HEK293 (cell line): ENCODE measurements at regions not wholly inside any gene's neighbourhood (a gene's known extent, or its start where the extent isn't known, plus 50 kb on each side); places are given as distances from the start of the nearest gene placed in this dataset.

ENCODE experiments used
- CTCF ChIA-PET: fragments of 350-600 bp; formaldehyde crosslinking; extraction: SDS; loops from one replicate; lab custom pipeline; 2021; ENCODE audit warnings: antibody characterized with exemption; lab: Yijun Ruan, JAX
- POLR2A ChIA-PET: fragments of 300-600 bp; formaldehyde crosslinking; extraction: SDS; loops from one replicate; lab custom pipeline; 2020; ENCODE audit warnings: antibody characterized with exemption, inconsistent platforms; lab: Yijun Ruan, JAX
- H3K27ac ChIP-seq: fragments of 200-500 bp; sonication (Bioruptor generic); 2 replicates; pipeline ENCODE4 v1.5.1; 2014; ENCODE audit warnings: low read depth, low read length, control low read depth, inconsistent platforms; ENCODE audit errors: extremely low read depth
- H3K36me3 ChIP-seq, 2 experiments: fragments of 200-500 bp in 1 of 2; sonication (Bioruptor generic) in 1 of 2; 1 replicate in 1 of 2; 2 replicates in 1 of 2; pipeline ENCODE4 v1.5.1; 2014 to 2017; ENCODE audit warnings: inconsistent platforms in 2 of 2, low read length in 2 of 2; ENCODE audit not compliant: control insufficient read depth in 2 of 2, insufficient read depth in 1 of 2
- H3K4me1 ChIP-seq: fragments of 200-500 bp; sonication (Bioruptor generic); 2 replicates; pipeline ENCODE4 v1.5.1; 2014; ENCODE audit warnings: mild to moderate bottlenecking, low read length, inconsistent platforms; ENCODE audit not compliant: control insufficient read depth, insufficient read depth
- H3K4me3 ChIP-seq: 2 replicates; pipeline ENCODE4 v1.5.1; 2011; ENCODE audit warnings: low read depth, mild to moderate bottlenecking, control low read depth, low read length, moderate library complexity
- H3K9me3 ChIP-seq: fragments of 200-500 bp; sonication (Bioruptor generic); 2 replicates; pipeline ENCODE4 v1.5.1; 2014; ENCODE audit warnings: low read depth, low read length, inconsistent platforms; ENCODE audit not compliant: control insufficient read depth, insufficient read depth
- AEBP2 ChIP-seq: fragments of 450-650 bp; formaldehyde crosslinking; IDR thresholded peaks from 2 replicates; pipeline ENCODE4 v1.5.1; 2016; ENCODE audit warnings: missing biosample characterization, missing genetic modification characterization, borderline replicate concordance
- GFI1B ChIP-seq: fragments of 450-650 bp; formaldehyde crosslinking; IDR thresholded peaks from 2 replicates; pipeline ENCODE4 v1.5.1; 2016; ENCODE audit warnings: missing biosample characterization, missing genetic modification characterization
- MZF1 ChIP-seq: fragments of 450-650 bp; formaldehyde crosslinking; IDR thresholded peaks from 2 replicates; pipeline ENCODE4 v1.5.1; 2017; ENCODE audit warnings: missing biosample characterization, missing genetic modification characterization, borderline replicate concordance
- ZBTB17 ChIP-seq: fragments of 450-650 bp; formaldehyde crosslinking; IDR thresholded peaks from 2 replicates; pipeline ENCODE4 v1.5.1; 2016; ENCODE audit warnings: missing biosample characterization, missing genetic modification characterization
- ZBTB21 ChIP-seq: fragments of 450-650 bp; formaldehyde crosslinking; IDR thresholded peaks from 2 replicates; pipeline ENCODE4 v1.5.1; 2017; ENCODE audit warnings: missing biosample characterization, missing genetic modification characterization
- ZNF16 ChIP-seq: fragments of 450-650 bp; formaldehyde crosslinking; IDR thresholded peaks from 2 replicates; pipeline ENCODE4 v1.5.1; 2016; ENCODE audit warnings: low read depth, missing biosample characterization, missing genetic modification characterization
- ZNF302 ChIP-seq: fragments of 450-650 bp; formaldehyde crosslinking; IDR thresholded peaks from 2 replicates; pipeline ENCODE4 v1.5.1; 2016; ENCODE audit warnings: missing biosample characterization, missing genetic modification characterization, low read depth
- ZNF341 ChIP-seq: fragments of 450-650 bp; formaldehyde crosslinking; IDR thresholded peaks from 2 replicates; pipeline ENCODE4; 2016; ENCODE audit warnings: low read depth, missing biosample characterization, missing genetic modification characterization
- ZNF398 ChIP-seq: fragments of 450-650 bp; formaldehyde crosslinking; IDR thresholded peaks from 2 replicates; pipeline ENCODE4 v1.5.1; 2017; ENCODE audit warnings: missing biosample characterization, missing genetic modification characterization
- ZNF416 ChIP-seq: fragments of 450-650 bp; formaldehyde crosslinking; IDR thresholded peaks from 2 replicates; pipeline ENCODE4 v1.5.1; 2016; ENCODE audit warnings: missing biosample characterization, missing genetic modification characterization
- ZNF488 ChIP-seq: fragments of 450-650 bp; formaldehyde crosslinking; IDR thresholded peaks from 2 replicates; pipeline ENCODE4 v1.5.1; 2016; ENCODE audit warnings: missing biosample characterization, missing genetic modification characterization
- ZNF518A ChIP-seq: fragments of 450-650 bp; formaldehyde crosslinking; conservative IDR thresholded peaks from 2 replicates; pipeline ENCODE4 v1.5.1; 2016; ENCODE audit warnings: low read depth, missing biosample characterization, missing genetic modification characterization
- ZNF555 ChIP-seq: fragments of 450-650 bp; formaldehyde crosslinking; conservative IDR thresholded peaks from 2 replicates; pipeline ENCODE4 v1.5.1; 2017; ENCODE audit warnings: missing biosample characterization, mild to moderate bottlenecking, missing genetic modification characterization, inconsistent platforms
- ZNF707 ChIP-seq: fragments of 450-650 bp; formaldehyde crosslinking; IDR thresholded peaks from 2 replicates; pipeline ENCODE4 v1.5.1; 2016; ENCODE audit warnings: missing biosample characterization, missing genetic modification characterization
- TF ChIP-seq, protein P1 (sequence below): fragments of 450-650 bp; formaldehyde crosslinking; IDR thresholded peaks from 2 replicates; pipeline ENCODE4 v1.5.1; 2016; ENCODE audit warnings: missing biosample characterization, missing genetic modification characterization
- TF ChIP-seq, protein P2 (sequence below): fragments of 450-650 bp; formaldehyde crosslinking; conservative IDR thresholded peaks from 2 replicates; pipeline ENCODE4 v1.5.1; 2016; ENCODE audit warnings: low read depth, missing biosample characterization, missing genetic modification characterization

DNA sequence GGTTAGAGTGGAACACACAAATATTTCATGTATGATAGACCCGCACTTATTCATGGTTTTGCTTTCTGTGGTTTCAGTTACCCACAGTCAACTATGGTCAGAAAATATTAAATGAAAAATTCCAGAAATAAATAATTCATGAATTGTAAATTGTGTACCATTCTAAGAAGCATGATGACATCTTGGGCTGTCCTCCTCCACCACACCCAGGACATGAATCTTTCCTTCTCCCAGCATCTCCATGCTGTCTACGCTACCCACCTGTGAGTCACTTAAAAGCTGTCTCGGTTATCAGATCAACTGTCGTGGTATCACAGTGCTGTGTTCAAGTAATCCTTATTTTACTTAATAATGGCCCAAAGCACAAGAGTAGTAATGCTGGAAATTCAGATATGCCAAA is 419.6 kb upstream of the NRP1 start (continued):
- TF ChIP-seq ZNF302 (tag by site-specific recombination) = no peak
- TF ChIP-seq GFI1B = no peak
- TF ChIP-seq, all 188 proteins: peak for 0

DNA sequence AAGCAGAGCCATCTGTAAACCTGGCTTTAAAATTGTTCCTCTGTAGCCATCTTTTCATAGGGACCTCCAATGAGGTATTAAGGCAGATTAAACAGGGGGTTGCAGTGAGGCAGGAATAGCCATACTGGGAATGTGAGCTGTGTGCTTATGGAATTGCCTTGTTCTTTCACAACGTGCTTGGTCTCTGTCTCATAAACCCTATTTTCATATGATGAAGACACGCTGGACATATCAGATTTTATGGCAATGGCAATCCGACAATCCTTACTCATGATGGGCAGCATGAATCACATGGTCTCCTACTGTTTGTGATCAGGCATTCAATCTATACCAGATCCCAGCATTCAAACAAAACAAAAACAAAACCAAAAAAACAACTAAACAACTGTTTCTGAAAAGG is 418.9 kb upstream of the NRP1 start:
- H3K36me3 ChIP-seq = no peaks in the 10 kb centered on the region
- H3K27ac ChIP-seq = no peak overlapping the region
- no peak overlapping the region for H3K4me3 ChIP-seq
- H3K4me1 ChIP-seq = peaks cover 5% of the 10 kb centered on the region
- CTCF ChIA-PET = no interaction called here
- TF ChIP-seq ZBTB17 (no peak), ZNF488 (no peak), ZNF341 (tag by site-specific recombination) (peak; percentile 22; the same call in 1 of the 2 replicates)
- H3K9me3 ChIP-seq = no peaks in the 10 kb centered on the region
- POLR2A ChIA-PET = no interaction called here

GRCh38 chr10:33749790-33750189 is 415.3 kb upstream of the NRP1 start:
- ChIA-PET CTCF (no interaction called here), POLR2A (no interaction called here)
- H3K4me1 ChIP-seq = peaks cover 5% of the 10 kb centered on the region
- no peak overlapping the region for H3K4me3 ChIP-seq
- no peak overlapping the region for H3K27ac ChIP-seq
- H3K9me3 ChIP-seq = no peaks in the 10 kb centered on the region
- H3K36me3 ChIP-seq = no peaks in the 10 kb centered on the region
- TF ChIP-seq ZNF707 (tag by site-specific recombination) (no peak), ZNF398 (tag by site-specific recombination) (no peak), ZNF16 (no peak), MZF1 (tag by site-specific recombination) (no peak), ZNF416 (tag by site-specific recombination) (no peak), AEBP2 (no peak), ZNF518A (tag by site-specific recombination) (no peak), ZBTB21 (tag by site-specific recombination) (no peak), ZNF555 (tag by site-specific recombination) (no peak)
- TF ChIP-seq, protein P1, sequence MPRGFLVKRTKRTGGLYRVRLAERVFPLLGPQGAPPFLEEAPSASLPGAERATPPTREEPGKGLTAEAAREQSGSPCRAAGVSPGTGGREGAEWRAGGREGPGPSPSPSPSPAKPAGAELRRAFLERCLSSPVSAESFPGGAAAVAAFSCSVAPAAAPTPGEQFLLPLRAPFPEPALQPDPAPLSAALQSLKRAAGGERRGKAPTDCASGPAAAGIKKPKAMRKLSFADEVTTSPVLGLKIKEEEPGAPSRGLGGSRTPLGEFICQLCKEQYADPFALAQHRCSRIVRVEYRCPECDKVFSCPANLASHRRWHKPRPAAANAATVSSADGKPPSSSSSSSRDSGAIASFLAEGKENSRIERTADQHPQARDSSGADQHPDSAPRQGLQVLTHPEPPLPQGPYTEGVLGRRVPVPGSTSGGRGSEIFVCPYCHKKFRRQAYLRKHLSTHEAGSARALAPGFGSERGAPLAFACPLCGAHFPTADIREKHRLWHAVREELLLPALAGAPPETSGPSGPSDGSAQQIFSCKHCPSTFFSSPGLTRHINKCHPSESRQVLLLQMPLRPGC (tag by site-specific recombination) = no peak
- TF ChIP-seq, protein P2, sequence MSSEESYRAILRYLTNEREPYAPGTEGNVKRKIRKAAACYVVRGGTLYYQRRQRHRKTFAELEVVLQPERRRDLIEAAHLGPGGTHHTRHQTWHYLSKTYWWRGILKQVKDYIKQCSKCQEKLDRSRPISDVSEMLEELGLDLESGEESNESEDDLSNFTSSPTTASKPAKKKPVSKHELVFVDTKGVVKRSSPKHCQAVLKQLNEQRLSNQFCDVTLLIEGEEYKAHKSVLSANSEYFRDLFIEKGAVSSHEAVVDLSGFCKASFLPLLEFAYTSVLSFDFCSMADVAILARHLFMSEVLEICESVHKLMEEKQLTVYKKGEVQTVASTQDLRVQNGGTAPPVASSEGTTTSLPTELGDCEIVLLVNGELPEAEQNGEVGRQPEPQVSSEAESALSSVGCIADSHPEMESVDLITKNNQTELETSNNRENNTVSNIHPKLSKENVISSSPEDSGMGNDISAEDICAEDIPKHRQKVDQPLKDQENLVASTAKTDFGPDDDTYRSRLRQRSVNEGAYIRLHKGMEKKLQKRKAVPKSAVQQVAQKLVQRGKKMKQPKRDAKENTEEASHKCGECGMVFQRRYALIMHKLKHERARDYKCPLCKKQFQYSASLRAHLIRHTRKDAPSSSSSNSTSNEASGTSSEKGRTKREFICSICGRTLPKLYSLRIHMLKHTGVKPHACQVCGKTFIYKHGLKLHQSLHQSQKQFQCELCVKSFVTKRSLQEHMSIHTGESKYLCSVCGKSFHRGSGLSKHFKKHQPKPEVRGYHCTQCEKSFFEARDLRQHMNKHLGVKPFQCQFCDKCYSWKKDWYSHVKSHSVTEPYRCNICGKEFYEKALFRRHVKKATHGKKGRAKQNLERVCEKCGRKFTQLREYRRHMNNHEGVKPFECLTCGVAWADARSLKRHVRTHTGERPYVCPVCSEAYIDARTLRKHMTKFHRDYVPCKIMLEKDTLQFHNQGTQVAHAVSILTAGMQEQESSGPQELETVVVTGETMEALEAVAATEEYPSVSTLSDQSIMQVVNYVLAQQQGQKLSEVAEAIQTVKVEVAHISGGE (tag by site-specific recombination) = no peak
